Activated T-helper 1 cell treated with anti-CD3 and anti-CD28 coated beads, Interleukin-2, amount 50 U/mL, for 16 hours (primary cell): ENCODE measurements at regions not wholly inside any gene's neighbourhood (a gene's known extent, or its start where the extent isn't known, plus 50 kb on each side); places are given as distances from the start of the nearest gene placed in this dataset.

Source experiments
- DNase-seq, 2 donors: peaks; one replicate each; pipeline ENCODE4 v3.0.0-alpha.2; 2020; ENCODE audit warnings: low read depth in 1 of 2, low spot score in 1 of 2

DNA sequence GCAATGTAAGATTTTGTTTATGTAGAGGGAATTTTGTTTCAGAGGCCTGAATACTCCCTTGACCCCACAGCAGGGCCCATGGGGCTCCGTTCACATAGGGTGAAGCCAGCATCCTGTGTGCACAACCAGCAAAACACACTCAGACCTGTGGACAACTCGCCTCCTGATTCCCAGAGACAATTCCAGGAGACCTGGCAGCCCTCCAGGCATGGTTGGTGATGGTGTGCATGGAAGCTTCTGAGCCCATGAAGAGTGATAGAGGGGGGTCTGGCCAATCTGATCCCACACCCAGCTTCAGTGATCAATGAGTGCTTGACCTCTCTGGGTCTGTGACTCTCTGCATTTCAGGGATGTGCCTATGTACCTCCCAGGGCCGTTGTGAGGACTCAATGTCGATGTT is 91.0 kb upstream of the RAB6C start:
- DNase-seq, result no peak

DNA sequence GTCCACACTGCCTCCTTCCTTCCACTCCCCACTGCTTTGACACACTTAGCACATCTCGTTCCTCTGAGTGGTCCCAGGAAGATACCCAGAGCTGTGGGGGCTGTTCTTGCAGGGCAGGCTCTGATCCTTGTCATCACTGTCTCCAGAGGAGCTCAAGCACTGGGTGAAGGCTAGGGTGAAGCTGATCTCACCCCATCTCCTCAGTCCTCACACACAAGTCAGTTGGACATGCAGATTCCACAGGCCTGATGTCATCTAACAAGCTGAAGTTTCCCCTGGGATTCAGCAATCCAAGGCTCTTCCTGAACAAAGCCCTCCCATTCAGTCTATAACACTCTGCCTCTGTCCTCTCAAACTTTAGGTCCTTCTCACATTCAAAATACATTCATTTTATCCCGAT is 90.6 kb upstream of the RAB6C start:
- no peak for DNase-seq

DNA sequence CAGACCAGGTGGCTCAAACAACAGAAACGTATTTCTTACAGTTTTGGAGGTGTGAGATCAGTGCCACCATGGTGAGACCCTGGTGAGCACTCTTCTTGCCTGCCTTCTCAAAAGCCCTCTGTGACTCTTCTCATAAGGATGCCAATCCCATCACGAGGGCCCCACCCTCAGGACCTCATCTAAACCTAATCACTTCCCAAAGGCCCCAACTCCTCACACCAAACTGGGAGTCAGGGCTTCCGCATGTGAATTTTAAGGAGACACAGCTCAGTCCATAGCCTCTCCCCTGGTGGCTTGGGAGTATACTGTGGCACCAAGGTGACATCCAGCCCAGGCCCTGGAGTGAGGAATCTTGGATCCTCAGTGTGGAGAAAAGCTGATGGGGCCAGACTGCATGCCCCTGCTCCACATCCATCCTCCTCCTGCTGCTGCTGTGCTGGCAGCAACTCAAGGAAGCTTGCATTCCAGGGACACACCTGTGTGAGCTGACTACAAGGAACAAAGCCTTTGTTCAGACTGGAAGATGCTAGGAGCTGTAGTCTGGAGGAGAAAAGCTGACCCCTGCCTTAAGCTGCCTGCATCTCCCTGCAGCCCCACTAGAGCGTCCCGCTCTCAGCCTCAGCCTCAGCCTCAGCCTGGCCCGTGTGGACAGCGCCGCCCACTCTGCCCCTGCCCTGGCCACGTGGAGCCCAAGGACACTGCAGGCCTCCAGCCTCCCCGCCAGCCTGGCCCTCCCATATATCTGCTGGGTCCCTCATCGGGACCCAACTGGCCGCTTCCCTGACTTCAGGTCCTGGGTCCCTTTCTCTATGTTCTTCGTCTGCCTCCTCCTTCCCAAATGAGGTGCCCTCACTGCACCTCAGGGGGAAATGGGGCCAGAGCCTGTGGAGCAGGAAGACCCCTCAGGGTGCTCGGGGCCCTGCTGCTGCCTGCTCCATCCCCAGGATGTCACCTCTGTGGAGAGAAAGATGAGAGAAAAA is 87.8 kb upstream of the RAB6C start:
- DNase-seq, result no peak

DNA sequence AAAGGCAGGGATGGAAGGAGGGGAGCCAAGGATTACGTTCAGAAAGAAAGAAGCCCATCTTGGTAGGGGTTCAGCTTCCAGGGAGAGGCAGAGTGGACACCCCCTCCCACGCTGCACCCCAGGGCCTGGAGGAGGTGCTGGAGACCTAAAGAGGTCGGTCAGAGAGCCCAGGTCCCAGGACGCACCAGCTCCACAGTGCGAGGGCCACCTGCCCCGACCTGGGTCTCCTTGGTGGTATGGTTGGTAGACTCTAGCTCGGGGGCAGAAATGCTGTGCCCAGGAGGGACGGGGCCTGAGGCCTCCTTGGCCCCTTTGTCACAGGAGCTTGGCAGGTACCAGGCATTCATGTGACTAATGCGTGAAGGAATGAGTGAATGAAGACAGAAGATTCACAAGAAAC is 87.1 kb upstream of the RAB6C start:
- no peak for DNase-seq

DNA sequence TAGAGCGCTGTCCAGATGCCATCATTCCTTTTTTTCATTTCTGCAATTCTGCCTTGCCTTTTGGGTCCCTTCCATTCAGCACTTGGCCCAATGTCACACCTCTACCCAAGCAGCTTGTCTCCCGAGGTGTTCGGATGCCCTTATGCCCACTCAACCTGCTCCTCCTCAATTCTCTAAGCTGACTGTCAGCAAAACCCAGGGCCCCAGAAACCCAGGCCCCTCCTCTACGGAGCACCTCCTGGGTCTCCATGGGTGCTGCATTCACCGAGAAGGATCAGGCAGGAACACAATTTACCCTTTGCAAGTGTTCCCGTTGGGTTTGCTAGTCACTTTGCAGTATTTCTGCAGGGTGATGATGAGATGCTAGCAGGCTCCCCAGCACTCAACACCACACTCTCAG is 86.7 kb upstream of the RAB6C start:
- DNase-seq, result no peak

DNA sequence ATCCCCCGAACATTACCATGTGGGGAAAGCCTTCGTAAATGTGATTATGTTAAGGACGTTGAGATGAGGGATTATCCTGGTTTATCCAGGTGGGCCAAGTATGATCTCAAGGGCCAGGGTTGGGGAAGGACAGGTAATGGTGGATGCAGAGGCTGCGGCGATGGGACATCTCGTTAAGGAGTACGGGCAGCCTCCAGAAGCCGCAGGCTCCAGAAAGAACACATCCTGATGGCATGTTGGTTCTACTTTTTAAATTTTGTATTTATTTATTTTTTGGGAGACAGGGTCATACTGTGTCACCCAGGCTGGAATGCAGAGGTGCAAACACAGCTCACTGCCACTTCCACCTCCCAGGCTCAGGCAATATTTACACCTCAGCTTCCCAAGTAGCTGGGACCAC is 86.2 kb upstream of the RAB6C start:
- no peak for DNase-seq

DNA sequence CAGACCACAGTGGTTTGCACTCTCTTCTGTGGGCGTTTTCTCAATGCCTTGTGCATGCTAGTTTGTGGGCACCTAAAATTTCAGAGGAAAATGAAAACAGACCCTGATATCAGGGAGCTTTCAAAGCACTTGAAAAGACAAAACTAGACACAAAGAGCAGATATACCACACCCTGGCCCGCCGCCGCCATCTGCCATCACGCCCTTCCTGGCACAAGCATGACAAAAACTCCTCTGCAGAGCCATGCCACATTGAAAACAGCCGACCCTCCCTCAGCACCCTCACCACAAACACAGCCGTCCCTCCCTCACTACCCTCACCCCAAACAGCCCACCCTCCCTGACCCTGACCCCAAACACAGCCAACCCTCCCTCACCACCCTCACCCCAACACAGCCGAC is 84.8 kb upstream of the RAB6C start:
- DNase-seq, result no peak

DNA sequence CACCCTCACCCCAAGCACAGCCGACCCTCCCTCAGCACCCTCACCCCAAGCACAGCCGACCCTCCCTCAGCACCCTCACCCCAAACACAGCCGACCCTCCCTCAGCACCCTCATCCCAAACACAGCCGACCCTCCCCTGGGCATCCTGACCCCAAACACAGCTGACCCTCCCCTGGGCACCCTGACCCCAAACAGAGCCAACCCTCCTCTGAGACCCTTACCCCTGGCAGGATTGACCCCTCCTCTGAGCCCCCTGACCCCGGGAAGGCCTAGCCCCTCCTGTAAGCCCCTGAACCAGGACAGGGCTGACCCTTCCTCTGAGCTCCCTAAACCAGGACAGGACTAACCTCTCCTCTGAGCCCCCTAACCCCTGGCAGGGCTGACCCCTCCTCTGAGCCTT is 84.4 kb upstream of the RAB6C start:
- no peak for DNase-seq

DNA sequence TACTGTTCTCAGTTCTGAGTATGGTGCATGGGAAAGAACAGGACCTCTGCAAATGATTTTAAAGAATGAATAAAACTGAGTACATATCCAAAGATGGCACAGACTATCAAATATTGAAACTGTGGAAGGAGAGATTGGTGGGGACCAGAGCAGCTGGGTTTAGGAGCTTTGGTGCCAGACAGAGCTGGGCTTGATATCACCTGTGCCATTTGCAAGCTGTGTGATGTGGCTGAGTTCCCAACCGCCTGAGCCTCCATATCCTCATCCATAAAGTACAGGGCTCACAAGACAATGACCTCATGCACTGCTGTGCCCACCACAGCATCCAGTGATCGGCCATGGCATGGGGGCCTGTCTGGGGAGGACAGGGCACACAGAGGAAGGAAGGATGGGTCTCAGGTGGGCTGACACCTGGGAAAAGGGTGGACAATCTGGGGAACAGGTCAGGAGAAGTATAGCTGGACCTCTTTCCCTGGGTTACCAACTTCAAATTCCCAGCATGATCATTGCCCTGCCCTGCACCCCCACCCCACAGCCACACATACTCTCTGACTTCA is 83.9 kb upstream of the RAB6C start:
- DNase-seq, result no peak

DNA sequence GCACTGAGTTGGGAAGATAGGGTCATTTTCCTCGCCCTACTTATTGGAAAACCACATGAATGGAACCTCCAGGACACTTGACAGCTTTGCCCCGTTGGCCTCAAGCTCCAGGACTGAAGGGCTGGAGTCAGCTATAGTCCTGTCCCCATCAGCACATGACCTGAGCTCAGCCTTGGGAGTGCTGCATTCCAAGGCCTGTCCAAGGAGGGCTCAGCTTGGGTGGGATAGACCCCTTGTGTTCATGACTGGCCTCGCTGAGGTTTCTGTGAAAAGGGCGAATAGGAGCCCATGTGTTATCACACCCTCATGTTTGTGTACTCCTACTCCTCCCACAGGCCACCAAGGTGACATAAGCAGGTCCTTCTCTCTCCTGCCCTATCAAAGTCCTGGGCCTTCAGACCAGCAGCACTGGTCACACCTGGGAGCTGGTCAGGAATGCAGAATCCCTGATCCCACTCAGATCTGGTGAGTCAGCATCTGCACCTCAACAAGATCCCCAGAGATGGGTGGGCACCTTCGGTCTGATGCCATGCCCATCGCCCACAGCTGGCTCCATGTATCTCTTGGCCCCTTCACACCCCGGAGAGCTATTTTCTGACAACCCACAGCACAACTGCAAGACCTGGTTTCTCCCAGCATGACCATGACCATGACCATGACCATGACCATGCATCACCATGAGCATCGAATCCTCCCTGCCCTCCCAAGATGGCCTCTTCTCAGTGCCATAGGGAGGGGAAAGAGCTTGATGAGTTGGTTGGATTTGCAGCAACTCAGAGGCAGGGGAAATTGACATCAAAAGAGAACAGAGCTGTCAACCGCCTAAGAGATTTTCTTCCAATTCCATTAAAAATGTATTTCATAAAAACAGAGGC is 83.0 kb upstream of the RAB6C start:
- DNase-seq, result no peak

DNA sequence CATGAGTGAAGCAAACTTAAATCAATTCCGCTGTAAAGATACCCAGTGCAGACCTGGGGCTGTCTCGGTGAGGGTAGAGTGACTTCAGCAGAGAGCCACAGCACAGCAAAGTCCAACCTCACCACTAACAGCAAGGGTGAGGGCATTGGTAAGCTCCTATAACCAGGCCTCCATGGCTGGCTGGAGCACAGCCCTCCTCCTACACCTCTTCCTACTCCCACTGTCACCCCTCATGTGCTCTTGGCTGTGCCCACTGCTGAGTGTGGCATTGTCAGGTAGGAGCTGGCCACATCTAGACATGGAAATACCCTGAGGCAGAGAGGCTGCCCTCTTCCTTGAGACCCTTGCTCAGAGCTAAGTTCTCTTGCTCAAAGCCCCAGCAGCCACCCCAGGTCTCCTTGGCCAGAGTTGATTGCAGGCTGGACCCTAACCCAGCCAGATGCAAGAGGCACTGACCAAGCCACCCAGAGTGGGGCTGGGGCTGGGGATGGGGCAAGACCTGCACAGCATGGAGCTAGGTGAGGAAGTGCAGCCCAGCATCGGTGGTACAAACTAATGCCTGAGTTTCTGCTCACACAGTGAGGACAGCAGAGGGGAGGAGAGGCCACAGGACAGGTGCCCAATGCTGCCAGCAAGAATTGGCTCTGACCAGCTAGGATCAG is 77.6 kb upstream of the RAB6C start:
- DNase-seq, result no peak

DNA sequence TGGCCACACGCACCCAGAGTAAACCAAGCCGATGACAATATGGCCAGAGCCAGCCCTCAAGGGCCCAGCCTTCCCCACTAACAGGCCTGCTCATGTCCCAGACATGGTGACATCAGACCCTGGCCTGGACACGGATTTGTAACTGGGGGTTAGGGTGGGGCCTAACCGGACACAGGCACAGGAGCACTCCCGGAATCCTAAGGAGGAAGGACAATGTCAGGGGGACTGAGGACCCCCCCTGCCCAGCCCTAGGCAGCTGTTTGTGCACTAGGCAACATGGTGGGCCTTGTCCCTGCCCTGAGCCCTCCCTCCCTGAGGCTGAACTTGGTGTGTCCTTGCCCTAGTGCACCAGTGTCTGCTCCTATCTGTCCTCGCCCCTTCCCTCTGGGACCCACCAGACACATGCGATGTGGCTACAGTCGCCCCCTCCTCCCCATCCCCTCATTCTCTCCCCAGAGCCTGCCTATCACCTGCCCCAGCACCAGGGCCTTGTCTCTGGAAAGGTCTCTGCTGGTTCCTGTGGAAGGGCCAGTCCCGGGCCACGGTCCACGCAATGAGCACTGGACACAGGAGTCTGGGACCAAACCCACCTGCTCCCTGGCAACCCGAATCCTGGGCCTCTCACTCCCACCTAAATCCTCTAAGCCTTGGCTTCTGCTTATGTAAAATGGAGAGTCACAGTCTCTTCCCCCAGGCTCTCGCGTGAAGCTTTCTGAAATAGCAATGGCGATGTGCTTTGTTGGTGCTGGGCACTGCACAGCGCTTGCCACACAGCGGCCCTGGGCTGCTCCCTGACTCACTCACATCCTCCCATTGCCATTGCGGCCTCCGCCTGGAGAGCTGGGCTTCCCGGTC is 76.5 kb upstream of the RAB6C start:
- DNase-seq, result no peak

DNA sequence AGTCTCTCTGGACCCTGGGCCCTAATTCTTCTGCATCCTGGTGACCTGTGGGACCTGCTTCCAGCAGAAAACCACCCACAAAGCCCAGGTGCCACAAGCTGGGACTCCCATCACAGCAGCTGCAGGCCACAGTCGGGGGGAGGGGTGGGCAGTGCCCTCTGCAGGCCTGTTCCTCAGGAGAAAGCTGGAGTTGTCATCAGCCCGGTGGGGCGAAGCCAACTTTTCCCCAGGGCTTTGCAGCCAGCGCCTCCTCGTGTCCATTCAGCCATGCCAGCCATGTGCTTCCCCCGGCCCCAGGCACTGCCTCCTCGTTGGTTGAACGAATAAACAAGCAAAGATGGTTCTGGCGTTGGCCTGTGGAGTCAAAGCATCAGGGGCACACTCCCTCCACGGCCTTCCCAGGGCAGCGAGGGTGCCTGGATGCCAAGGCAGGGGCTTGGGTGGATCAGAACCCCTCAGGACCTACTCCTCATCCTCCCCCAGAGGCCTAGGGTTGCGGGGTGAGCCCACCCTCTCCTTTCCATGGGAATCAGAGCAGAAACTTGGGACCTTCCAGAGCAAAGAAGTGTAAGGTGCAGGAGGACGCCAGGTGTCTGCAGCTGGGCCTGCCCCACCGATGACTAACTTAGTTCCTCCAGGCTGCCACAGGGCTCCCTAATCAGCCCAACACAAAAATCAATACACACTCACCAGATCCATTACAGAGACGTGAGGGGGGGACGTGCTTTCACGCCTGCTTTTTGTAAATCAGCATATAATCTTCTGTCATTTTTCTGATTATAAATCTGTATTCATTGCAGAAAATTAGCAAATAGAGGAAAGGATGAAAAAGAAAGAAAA is 75.7 kb upstream of the RAB6C start:
- no peak for DNase-seq

DNA sequence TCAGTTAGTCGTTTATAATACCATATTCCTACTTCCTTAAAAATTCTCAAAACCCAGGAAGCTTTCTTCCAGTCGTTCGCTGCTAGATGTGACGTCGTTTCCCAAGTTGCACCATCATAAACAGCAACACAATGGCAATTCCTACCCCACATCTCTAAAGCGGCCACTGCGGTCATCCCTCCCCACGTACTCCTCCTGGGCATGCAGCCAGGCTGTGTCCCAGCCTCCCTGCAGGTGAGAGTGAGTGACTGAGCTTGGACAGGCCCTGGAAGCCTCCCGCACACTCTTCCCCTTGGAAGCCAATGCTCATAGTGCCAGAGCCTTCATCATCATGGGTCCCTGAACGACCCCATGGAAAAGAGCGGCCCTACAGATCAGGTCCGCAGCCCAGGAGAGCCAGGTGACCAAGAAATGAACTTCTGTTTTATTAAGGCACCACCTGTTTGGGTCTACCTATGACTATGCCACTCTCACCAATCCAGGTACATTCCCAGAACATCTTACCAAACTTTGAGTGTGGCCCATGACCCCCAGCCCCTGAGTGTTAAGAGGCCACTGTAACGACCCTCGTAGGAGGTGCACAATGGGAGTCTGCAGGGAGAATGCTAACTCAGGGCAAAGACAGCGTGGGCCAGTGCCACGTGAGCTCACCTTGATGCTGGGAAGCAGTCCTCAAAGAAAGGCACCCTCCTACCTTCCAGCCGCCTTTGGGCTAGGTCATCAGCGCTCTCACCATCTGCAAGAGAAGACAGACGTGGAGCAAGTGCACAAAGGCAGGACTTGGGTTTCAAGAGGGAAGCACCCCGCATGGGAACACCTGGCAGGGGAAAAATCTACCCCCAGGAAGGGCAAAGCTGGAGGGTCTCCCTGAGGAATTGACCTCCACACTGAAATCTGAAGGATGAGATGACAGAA is 74.7 kb upstream of the RAB6C start:
- no peak for DNase-seq

DNA sequence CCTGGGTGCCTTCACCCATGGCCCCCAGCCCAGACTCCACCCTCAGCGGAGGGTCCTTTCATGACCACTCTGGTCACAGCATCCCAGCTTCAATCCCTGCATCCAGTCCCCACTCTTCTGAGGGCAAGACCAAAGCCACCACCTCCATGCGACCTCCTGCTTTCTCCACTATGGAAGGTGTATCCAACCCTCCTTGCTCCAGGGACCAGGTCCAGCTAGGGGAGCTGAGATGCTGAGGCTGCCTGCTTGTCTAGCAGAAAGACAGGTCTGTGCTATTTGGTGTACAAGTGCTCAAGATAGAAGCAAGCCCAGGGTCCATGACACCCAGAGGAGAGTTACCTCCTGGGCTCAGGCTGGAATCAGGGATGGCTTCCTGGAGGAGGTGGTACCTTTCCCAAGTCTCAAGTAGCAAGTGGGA is 73.8 kb upstream of the RAB6C start:
- no peak for DNase-seq

DNA sequence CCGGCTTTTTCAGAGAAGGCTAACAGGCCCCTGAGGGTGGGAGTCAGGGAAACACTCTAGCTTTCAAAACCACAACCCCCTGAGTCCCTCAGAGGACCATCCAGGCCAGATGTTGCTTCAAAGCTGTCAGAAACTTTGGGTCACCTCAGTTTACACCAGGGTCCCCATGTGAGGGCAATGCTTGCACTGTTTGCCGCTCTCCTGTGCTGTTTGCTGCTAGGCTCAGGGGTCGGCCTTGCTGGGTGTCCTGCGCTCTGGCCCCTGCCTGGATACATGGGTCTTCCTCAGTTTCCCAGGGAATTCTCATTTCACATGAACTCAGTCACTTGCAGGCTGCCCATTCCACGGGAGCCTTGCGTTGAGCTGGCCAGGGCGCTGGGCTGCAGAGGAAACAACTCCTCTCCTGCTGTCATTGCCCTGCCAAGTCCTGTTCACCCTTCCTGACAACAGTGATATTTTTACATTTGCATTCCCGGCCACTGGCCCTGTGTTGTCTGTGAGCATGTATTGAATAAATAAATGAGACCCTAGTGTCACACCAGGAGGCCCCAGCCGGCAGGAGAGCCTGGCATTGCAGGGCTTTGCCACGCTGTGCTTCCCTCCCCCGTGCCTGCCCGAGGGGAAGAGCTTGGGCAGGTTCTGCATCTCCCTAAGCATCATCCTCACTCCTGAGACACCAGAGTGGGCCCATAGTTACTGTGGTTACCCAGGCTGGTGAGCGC is 73.2 kb upstream of the RAB6C start:
- DNase-seq, result no peak

DNA sequence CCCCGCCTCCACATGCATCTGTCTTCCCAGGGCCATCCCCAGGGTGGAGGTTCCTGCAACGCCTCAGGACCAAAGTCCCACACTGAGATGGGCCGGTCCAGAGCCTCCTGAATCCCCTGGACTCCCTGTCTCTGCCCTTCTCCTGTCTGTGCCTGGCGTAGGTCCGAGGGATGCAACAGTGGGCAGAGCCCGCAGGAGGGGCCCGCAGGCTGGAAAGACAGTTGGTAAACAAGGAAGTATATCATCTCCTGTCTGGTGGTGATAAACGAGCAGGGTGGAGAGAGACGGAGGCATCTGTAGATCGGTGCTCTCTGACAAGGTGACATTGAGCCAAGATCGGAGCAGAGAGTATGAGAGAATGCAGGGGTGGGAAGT is 72.6 kb upstream of the RAB6C start:
- no peak for DNase-seq
